ENCODE measurements at regions not wholly inside any gene's neighbourhood (a gene's known extent, or its start where the extent isn't known, plus 50 kb on each side); places are given as distances from the start of the nearest gene placed in this dataset.
"Not testable (repeated sequence)": the region's sequence is repeated elsewhere in the genome, so short reads cannot be mapped to it uniquely, and the experiment has no call there.

- intact Hi-C loops (cut with DNase I): no loop called here
- no peak for DNase-seq
These were observed 254.0 kb upstream of the USP15 start for GRCh38 chr12:62006076-62006732.

GRCh38 chr12:62008703-62009102 is 251.5 kb upstream of the USP15 start:
- intact Hi-C loops (cut with DNase I): no loop called here
- no peak for DNase-seq

DNA sequence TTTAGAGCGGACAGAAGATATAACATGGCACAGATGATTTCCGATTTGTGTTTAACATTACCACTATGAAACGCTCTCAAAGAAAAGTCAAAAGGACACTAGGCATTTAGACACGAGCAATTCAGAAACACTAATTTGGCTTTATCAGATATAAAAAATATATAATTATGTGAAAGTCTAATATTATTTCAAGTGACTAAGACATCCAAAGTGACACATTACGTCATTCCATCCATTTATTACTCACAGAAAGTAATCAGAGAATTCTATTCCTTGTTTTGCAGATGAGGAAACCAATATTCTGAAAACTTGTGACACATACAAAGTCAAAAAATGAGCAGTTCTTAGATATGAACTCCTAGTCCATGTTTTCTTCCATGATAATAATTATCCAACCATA is 250.8 kb upstream of the USP15 start:
- DNase-seq: no peak
- intact Hi-C loops (cut with DNase I): no loop called here

DNA sequence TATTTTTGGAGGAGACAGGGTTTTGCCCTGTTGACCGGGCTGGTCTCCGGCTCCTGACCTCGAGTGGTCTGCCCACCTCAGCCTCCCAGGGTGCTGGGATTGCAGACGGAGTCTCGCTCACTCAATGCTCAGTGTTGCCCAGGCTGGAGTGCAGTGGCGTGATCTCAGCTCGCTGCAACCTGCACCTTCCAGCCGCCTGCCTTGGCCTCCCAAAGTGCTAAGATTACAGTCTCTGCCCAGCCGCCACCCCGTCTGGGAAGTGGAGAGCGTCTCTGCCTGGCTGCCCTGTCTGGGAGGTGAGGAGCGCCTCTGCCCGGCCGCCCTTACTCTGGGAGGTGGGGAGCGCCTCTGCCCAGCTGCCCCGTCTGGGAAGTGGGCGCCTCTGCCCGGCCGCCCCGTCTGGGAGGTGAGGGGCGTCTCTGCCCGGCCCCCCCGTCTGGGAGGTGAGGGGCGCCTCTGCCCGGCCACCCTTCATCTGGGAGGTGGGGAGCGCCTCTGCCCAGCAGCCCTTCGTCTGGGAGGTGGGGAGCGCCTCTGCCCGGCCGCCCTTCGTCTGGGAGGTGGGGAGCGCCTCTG is 249.8 kb upstream of the USP15 start:
- peak in 3 of 10 donors; percentile 55 to 75 (median 67) for DNase-seq
- intact Hi-C loops (cut with DNase I): not testable (repeated sequence)

GRCh38 chr12:62010973-62011372 is 249.2 kb upstream of the USP15 start:
- intact Hi-C loops (cut with DNase I): not testable (repeated sequence)
- peak in 2 of 10 donors; percentile 48 to 68 for DNase-seq

- intact Hi-C loops (cut with DNase I): no loop called here
These were observed 245.9 kb upstream of the USP15 start for GRCh38 chr12:62014330-62014729.

GRCh38 chr12:62016021-62016420 is 244.2 kb upstream of the USP15 start:
- DNase-seq: no peak
- intact Hi-C loops (cut with DNase I): no loop called here

More at GRCh38 chr12:62014330-62014729, 245.9 kb upstream of the USP15 start:
- peak in 1 of 10 donors; percentile 33 for DNase-seq

DNA sequence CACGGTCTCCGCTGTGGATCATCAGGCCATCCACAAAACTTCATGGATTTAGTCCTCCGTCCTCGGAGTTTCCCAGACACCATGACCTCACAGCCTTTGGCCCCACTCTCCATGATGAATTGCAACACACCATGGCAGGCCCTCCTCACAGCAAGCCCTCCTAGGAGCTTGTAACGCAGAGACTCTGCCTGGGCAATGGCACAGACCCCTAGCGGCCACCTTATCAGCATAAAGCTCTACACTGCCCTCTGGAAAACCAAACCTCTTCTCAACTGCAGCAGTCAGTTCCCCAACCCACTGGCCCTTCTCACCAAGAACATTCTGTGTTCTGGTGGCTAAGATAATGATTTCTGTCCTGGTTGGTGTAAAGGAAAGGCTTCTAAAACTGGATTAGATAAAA is 238.4 kb upstream of the USP15 start:
- no peak for DNase-seq
- intact Hi-C loops (cut with DNase I): no loop called here

- DNase-seq: no peak
- intact Hi-C loops (cut with DNase I): no loop called here
These were observed 231.7 kb upstream of the USP15 start for GRCh38 chr12:62028536-62028935.

DNA sequence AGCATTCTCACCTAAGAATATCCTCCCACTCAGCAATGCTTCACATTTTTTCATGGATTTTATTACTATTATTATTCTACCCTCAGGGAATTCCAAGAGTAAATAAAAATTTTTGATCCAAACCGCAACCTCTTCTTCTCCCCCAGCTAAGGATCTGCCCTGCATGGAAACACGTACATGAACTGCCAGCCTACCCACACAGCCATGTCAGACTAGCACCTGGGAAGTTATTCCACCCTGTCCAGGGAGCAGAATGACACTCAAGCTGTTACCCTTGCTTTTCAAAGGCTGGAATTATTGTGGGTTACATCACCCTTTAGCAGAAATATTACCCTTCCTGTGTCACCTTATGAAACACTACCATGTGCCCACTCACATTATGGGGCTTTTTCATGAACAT is 227.3 kb upstream of the USP15 start:
- DNase-seq: no peak
- intact Hi-C loops (cut with DNase I): no loop called here

GRCh38 chr12:62044450-62045135 is 215.6 kb upstream of the USP15 start:
- no peak for DNase-seq
- intact Hi-C loops (cut with DNase I): no loop called here

DNA sequence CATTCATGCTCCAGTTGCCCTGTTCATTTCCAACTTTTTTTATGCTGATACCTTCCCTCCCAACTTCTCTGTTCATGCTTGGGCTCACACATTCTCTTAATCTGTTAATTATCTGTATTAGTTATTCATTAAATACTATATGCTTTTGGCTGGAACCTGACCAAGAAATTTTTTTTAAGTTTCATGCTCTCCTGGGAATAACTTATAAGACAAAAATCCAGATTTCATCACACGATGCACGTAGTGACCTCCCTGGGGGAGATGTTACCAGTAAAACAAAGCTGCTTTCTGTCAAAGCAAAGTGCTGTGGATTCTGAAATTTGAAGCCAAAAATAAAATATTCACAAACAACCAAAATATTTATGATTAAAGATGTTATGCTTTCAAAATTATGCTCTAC is 215.0 kb upstream of the USP15 start:
- no peak for DNase-seq
- intact Hi-C loops (cut with DNase I): no loop called here

DNA sequence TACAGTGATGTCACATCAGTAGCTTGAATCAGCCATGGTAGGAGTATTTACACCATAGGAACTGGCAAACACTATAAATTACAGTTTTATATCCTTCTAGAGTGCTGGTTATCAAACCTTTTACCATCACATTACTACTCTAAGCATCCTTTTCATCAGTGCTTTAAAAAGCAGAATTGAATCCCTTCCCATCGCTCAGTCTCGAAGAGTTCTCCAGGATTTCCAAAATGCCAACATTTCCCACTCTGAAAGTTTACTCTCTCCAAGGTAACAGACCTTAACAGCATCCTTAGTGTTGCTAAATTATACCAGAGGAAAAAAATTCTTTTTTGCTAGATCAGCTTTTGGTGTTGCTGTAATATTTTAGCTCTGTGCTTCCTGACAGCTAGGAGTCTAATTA is 209.4 kb upstream of the USP15 start:
- intact Hi-C loops (cut with DNase I): no loop called here

DNA sequence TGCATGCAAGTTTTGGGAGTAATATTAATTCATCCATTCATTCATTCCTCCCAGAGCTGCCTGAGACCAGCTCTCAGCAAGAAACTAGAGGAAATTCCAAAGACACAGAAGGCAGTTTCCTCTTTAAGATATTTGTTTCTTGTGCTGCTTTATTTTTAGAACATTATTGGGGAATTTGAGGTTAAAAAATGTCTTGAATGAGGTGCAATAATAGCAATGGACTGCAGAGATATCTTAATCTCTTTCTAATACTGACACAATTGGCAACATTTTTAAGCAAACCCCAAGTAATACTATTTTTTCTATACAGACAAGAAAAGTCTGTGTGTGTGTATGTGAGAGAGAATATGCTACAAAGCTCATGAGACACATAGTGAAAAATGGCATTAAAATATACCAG is 190.2 kb upstream of the USP15 start:
- no peak for DNase-seq
- intact Hi-C loops (cut with DNase I): no loop called here

More for the DNA sequence above, 209.4 kb upstream of the USP15 start:
- DNase-seq: no peak

DNA sequence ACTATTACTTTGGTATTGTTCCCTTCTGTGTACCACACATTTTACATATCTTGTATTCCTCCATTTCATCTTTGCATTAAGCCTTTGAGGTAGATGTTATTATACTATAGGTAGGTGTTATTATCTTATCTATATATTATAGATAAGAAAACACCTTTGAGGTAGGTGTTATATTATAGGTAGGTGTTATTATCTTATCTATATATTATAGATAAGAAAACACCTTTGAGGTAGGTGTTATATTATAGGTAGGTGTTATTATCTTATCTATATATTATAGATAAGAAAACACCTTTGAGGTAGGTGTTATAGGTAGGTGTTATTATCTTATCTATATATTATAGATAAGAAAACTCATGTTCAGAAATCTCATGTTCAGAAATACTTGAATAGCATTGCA is 187.0 kb upstream of the USP15 start:
- intact Hi-C loops (cut with DNase I); DNase-seq: not testable (repeated sequence)

DNA sequence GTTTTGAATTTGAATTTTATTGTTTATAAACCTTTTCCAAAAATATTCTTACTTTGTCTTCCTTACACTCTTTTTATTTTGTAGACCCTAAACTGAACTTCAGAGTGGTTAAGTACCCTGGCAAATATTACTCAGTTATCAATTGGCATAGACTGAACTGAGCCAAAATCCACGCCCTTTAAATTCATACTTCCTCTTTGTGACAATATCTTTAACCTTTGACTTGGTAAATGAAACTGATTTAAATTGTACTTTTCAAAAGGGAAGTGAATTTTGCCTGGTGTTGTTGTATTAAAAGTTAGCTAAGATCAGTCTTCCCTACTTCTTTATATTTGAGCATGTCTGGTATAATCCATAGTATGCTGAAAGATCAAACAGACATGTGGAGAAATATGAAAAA is 184.3 kb upstream of the USP15 start:
- intact Hi-C loops (cut with DNase I): no loop called here

GRCh38 chr12:62078020-62078419 is 182.2 kb upstream of the USP15 start:
- intact Hi-C loops (cut with DNase I): no loop called here
- DNase-seq: no peak

More for the DNA sequence above, 184.3 kb upstream of the USP15 start:
- DNase-seq: no peak

DNA sequence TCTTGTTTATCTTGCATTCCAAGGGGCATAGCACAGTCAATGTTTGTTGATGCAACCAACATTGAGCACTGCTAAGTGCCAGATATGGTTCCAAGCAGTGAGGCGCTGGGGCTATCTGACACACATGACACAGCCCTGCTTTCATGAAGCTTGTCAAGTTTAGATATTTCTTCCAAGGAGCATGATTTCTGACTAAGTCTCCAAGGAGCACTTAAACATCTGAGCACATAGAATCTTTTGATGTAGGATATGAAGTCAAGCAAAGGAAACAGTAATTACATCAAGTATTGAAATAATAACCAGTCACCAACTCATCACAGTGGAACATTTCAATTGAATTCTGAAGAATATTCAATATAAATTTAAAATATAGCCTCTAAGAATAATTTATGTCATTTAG is 177.8 kb upstream of the USP15 start:
- intact Hi-C loops (cut with DNase I): no loop called here
- no peak for DNase-seq

GRCh38 chr12:62098132-62098531 is 162.1 kb upstream of the USP15 start:
- intact Hi-C loops (cut with DNase I): no loop called here
- DNase-seq: no peak

GRCh38 chr12:62103748-62104147 is 156.5 kb upstream of the USP15 start:
- intact Hi-C loops (cut with DNase I): no loop called here
- no peak for DNase-seq

DNA sequence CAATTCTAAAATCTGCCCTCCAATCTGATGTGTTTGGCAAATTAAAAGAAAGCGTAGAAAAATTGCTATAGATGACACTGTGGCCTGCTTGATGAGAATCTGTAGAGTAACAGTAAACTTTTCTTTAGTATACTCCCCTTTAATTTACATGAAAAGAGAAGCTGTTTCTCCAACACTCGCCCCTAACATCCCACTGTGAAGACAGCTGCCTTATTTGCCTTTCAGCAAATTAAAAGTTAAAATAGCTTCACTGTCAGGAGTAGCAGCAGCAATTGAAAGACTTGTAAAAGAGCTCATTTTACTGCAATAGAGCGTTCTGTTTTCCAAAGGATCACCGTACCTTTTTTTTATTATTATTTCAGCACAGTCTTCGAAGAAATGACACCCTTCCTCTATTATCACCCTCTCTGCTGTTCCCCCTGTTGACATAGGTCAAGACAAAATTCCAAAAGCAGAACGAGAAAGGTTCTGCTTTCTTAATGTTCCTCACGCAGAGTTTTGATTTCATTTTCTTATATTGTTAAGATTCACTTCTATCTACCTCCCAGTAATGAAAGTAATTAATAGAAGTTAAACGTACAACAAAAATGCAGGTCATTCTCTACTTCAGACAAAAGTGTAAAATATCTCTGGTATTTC is 153.5 kb upstream of the USP15 start:
- no peak for DNase-seq
- intact Hi-C loops (cut with DNase I): no loop called here
